ENCODE measurements at regions not wholly inside any gene's neighbourhood (a gene's known extent, or its start where the extent isn't known, plus 50 kb on each side); places are given as distances from the start of the nearest gene placed in this dataset.

- no peak for DNase-seq (ENCODE audit: low read depth)
Observed at GRCh38 chr5:88967633-88968585, 84.9 kb upstream of the MEF2C start.

DNA sequence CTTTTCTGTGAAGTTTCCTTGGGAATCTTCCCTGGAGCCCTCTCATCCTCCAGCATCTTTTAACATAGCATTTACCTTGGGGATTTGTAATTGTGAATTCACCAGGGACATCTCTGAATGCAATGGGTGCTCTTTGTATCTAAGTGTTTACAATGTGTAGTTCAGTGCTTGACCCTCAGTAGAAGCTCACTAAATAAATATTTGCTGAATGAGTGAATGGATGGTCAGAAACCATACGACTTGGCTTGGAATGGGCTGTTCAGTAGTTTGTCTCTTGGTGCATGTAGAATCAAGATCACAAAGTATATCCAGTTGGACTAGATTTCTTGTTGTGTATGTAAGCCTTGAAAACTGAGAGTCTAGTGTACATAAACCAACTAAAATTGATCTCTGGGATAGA is 81.8 kb upstream of the MEF2C start:
- DNase-seq (ENCODE audit: low read depth), result no peak

DNA sequence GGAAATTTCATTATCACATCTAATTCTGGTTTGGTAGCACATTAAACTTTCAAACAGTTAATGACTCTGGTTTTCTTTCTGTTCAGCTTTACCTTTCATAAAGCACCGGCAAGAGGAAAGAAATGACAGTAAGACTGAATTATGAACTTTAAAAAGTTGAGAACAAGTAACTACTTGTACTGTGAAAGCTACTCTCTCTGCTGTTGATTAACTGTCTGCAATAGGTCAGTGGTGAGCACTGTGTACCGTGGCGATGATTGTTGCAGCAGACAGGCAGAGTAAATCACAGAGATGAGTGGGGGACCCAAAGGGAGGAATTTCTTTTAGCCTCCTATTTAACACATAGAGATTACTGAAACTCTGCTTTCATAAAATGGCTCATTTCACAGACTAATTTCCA is 74.0 kb upstream of the MEF2C start:
- no peak for DNase-seq (ENCODE audit: low read depth)

DNA sequence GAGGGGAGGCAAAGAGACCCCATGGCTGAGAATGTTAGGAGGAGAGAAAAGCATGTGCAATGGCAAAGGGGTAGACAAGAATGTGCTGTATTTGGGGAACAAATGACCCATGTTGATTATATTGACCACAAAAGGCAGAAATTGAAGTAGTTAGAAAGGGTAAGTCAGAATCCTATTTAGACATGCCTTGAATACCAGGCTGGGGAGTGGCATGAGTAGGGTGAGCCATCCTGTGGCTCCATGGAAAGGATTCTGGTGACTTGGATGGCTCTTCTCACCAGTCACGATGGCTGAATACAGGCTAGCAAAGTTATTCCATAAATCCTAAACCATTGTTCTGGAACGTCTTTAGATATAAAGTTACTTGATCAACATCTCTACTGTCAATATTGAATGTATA is 73.4 kb upstream of the MEF2C start:
- no peak for DNase-seq (ENCODE audit: low read depth)

GRCh38 chr5:88955403-88955802 is 72.4 kb upstream of the MEF2C start:
- DNase-seq (ENCODE audit: low read depth), result no peak

DNA sequence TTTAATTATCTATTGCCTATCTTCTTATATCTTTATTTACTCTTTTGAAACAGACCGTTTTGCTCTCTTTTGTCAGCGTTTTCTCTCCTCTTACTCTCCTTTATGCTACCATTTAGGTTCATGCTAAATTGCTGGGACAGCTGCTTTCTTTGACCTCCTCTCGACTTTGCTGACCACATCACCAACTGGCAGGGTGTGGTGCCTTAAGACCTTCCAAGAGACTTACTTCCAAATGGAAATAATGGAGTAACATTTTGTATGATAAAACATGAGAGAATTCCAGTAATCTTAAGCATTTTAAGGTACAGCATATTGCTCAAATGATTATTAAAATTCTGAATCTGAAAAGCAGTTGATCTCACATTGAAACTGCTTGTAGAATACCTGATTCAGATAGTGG is 71.5 kb upstream of the MEF2C start:
- no peak for DNase-seq (ENCODE audit: low read depth)

GRCh38 chr5:88952996-88953643 is 70.1 kb upstream of the MEF2C start:
- no peak for DNase-seq (ENCODE audit: low read depth)

- no peak for DNase-seq (ENCODE audit: low read depth)
Observed at GRCh38 chr5:88952344-88952743, 69.4 kb upstream of the MEF2C start.

GRCh38 chr5:88951457-88951856 is 68.5 kb upstream of the MEF2C start:
- no peak for DNase-seq (ENCODE audit: low read depth)

- no peak for DNase-seq (ENCODE audit: low read depth)
Observed at GRCh38 chr5:88948746-88949600, 66.0 kb upstream of the MEF2C start.

DNA sequence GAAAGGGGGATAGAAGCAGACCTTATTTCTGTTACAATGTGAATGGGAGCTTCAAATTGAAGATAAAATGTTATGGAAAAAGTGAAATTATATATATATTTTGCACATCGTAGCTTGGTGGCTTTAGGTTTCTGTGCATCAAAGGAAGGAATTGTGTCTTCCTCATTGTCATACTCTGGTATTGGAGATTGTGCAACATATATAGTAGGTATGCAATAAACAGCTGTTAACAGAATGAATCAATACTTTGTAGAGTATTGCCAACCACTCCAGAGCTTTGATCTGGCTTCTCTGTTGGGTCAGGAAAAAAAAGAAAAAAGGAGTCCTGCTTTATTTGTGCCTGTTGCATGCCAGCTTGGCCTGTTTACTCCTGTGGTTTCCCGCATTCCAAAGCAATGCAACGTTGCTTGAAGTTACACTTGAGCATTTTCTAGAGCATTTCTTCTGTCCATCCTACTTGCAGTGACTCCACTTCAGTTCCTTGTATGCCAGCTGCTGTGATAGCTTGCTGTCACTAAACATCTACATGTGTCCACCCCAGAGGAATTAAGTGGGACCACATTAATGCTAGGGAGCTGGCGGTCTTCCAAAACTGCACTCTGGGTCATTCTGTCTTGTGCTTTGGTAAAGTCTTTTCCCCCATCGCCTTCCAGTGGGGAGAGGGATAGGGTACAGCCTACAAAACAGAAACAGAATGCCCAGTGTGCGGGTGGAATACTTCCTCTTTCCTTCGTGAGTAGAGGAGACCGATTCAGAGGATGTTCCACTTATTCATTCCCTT is 62.0 kb upstream of the MEF2C start:
- no peak for DNase-seq (ENCODE audit: low read depth)

GRCh38 chr5:88941581-88941980 is 58.6 kb upstream of the MEF2C start:
- DNase-seq (ENCODE audit: low read depth), result no peak

GRCh38 chr5:88940713-88941112 is 57.7 kb upstream of the MEF2C start:
- no peak for DNase-seq (ENCODE audit: low read depth)

GRCh38 chr5:88939300-88939699 is 56.3 kb upstream of the MEF2C start:
- DNase-seq (ENCODE audit: low read depth), result no peak

- no peak for DNase-seq (ENCODE audit: low read depth)
Observed at GRCh38 chr5:88938488-88938887, 55.5 kb upstream of the MEF2C start.

- no peak for DNase-seq (ENCODE audit: low read depth)
Observed at GRCh38 chr5:88937406-88937805, 54.4 kb upstream of the MEF2C start.

DNA sequence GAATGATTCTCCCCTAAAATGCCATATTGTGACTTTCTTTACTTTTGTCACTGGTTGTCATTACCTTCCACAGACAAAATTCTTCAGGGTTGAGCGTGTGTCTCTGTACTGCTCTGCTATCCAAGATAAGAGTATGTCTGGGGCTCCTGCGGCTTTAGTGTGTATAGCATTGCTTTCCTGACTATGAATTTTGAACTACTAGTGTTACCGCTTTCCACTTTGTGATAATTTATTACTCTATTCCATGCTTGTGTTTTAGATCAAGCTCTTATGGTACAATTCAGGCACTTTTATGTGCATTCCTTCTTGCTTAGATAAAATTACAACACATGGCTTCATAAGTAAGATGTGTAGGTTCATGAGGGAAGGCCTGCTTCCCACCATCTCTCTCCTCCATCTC is 51.5 kb upstream of the MEF2C start:
- DNase-seq (ENCODE audit: low read depth), result no peak

Measured in activated gamma-delta T cell treated with anti-CD3 and anti-CD28 coated beads, Interleukin-2, amount 50 U/mL, for 16 hours (primary cell).